ENCODE measurements at regions not wholly inside any gene's neighbourhood (a gene's known extent, or its start where the extent isn't known, plus 50 kb on each side); places are given as distances from the start of the nearest gene placed in this dataset.

- no peaks in the 10 kb centered on the region for H3K27me3 ChIP-seq
- H3K36me3 ChIP-seq (replicated peaks in 1 of 2) = no peaks in the 10 kb centered on the region
- H3K27ac ChIP-seq = no peak overlapping the region
- H3K4me3 ChIP-seq = no peak overlapping the region
- H3K9me3 ChIP-seq (replicated peaks in 1 of 3) = no peaks in the 10 kb centered on the region
- TF ChIP-seq POLR2A (IDR thresholded peaks at IDR 0.05) (no peak), CTCF (IDR thresholded peaks at IDR 0.05) (no peak)
- intact Hi-C loops (cut with DNase I) = no loop called here
- 52 to 72% (median 59%) methylated on average over 6 of the region's 6 CpGs for WGBS, 4 donors
- no peaks in the 10 kb centered on the region for H3K4me1 ChIP-seq (replicated peaks in 1 of 2)
- DNase-seq = no peak
These were observed 248.3 kb downstream of the PHF14 start for GRCh38 chr7:11221984-11222383.

- H3K9me3 ChIP-seq (replicated peaks in 1 of 3) = no peaks in the 10 kb centered on the region
- H3K4me3 ChIP-seq = no peak overlapping the region
- H3K27me3 ChIP-seq = no peaks in the 10 kb centered on the region
- peaks cover 5 to 14% of the 10 kb centered on the region in 2 donors for H3K4me1 ChIP-seq (replicated peaks in 1 of 2)
- DNase-seq = no peak
- H3K36me3 ChIP-seq (replicated peaks in 1 of 2) = no peaks in the 10 kb centered on the region
- intact Hi-C loops (cut with DNase I) = no loop called here
- no peak for TF ChIP-seq CTCF (IDR thresholded peaks at IDR 0.05)
- TF ChIP-seq POLR2A (IDR thresholded peaks at IDR 0.05) = no peak
- H3K27ac ChIP-seq = no peak overlapping the region
These were observed 250.9 kb downstream of the PHF14 start for GRCh38 chr7:11224535-11224934.

GRCh38 chr7:11228515-11228914 is 254.8 kb downstream of the PHF14 start:
- no peak overlapping the region for H3K4me3 ChIP-seq
- peak; percentile 39 to 94 (median 72) for DNase-seq
- no peaks in the 10 kb centered on the region for H3K27me3 ChIP-seq
- intact Hi-C loops (cut with DNase I) = no loop called here
- no peak for TF ChIP-seq CTCF (IDR thresholded peaks at IDR 0.05)
- TF ChIP-seq POLR2A (IDR thresholded peaks at IDR 0.05) = no peak
- no peak overlapping the region for H3K27ac ChIP-seq
- peaks cover 5 to 14% of the 10 kb centered on the region in 2 donors for H3K4me1 ChIP-seq (replicated peaks in 1 of 2)
- no peaks in the 10 kb centered on the region for H3K36me3 ChIP-seq (replicated peaks in 1 of 2)
- 9 to 22% (median 14%) methylated on average over 2 of the region's 2 CpGs for WGBS, 4 donors
- no peaks in the 10 kb centered on the region for H3K9me3 ChIP-seq (replicated peaks in 1 of 3)

- H3K27ac ChIP-seq = peak overlapping the region in 1 of 5 donors; percentile 26
- DNase-seq = no peak
- no peaks in the 10 kb centered on the region for H3K27me3 ChIP-seq
- no peaks in the 10 kb centered on the region for H3K36me3 ChIP-seq (replicated peaks in 1 of 2)
- 22 to 66% (median 42%) methylated on average over 1 of the region's 1 CpG for WGBS, 4 donors
- H3K4me1 ChIP-seq (replicated peaks in 1 of 2) = peaks cover 5 to 14% of the 10 kb centered on the region in 2 donors
- intact Hi-C loops (cut with DNase I) = no loop called here
- no peaks in the 10 kb centered on the region for H3K9me3 ChIP-seq (replicated peaks in 1 of 3)
- no peak overlapping the region for H3K4me3 ChIP-seq
- no peak for TF ChIP-seq CTCF (IDR thresholded peaks at IDR 0.05)
- TF ChIP-seq POLR2A (IDR thresholded peaks at IDR 0.05) = no peak
These were observed 257.5 kb downstream of the PHF14 start for GRCh38 chr7:11231190-11231589.
